Fibroblast of lung (primary cell): ENCODE measurements at regions not wholly inside any gene's neighbourhood (a gene's known extent, or its start where the extent isn't known, plus 50 kb on each side); places are given as distances from the start of the nearest gene placed in this dataset.

Source experiments
- DNase-seq, 2 donors: peaks; one replicate each; pipeline versions ENCODE4 v3.0.0 to v3.0.0-alpha.2; 2010; ENCODE audit warnings: low read depth in 2 of 2
- H2AFZ ChIP-seq: 2 replicates; pipeline ENCODE4 v1.5.1; 2012; ENCODE audit warnings: low read length, control low read depth, inconsistent platforms
- H3K27ac ChIP-seq: 2 replicates; pipeline ENCODE4 v1.5.1; 2011; ENCODE audit warnings: low read length, control low read depth; ENCODE audit not compliant: insufficient read depth
- H3K27me3 ChIP-seq: 2 replicates; pipeline ENCODE4 v1.5.1; 2011; ENCODE audit warnings: mild to moderate bottlenecking, low read length; ENCODE audit not compliant: control insufficient read depth, insufficient read depth
- H3K36me3 ChIP-seq: 2 replicates; pipeline ENCODE4 v1.5.1; 2011; ENCODE audit warnings: low read length; ENCODE audit not compliant: control insufficient read depth, insufficient read depth
- H3K4me1 ChIP-seq: 2 replicates; pipeline ENCODE4 v1.5.1; 2011; ENCODE audit warnings: low read length; ENCODE audit not compliant: control insufficient read depth, insufficient read depth; ENCODE audit errors: extremely low read depth
- H3K4me2 ChIP-seq: 2 replicates; pipeline ENCODE4 v1.5.1; 2011; ENCODE audit warnings: low read length, control low read depth; ENCODE audit not compliant: insufficient read depth; ENCODE audit errors: extremely low read depth
- H3K4me3 ChIP-seq, 4 experiments: fragments of 200-600 bp in 1 of 4; sonication (generic) in 1 of 4; replicated peaks in 1 of 4; 2 replicates each; pipeline ENCODE4 v1.5.1; 2011 to 2016; ENCODE audit warnings: low read length in 4 of 4, low read depth in 3 of 4, mild to moderate bottlenecking in 3 of 4, control low read depth in 2 of 4, inconsistent platforms in 1 of 4, mixed read lengths in 1 of 4; ENCODE audit not compliant: insufficient read depth in 1 of 4; ENCODE audit errors: control extremely low read depth in 1 of 4
- H3K79me2 ChIP-seq: 2 replicates; pipeline ENCODE4 v1.5.1; 2012; ENCODE audit warnings: mild to moderate bottlenecking, low read length, inconsistent platforms; ENCODE audit not compliant: control insufficient read depth, insufficient read depth
- H3K9ac ChIP-seq: 2 replicates; pipeline ENCODE4 v1.5.1; 2011; ENCODE audit warnings: mild to moderate bottlenecking, low read length, control low read depth; ENCODE audit not compliant: insufficient read depth
- H3K9me3 ChIP-seq: 2 replicates; pipeline ENCODE4 v1.5.1; 2012; ENCODE audit warnings: low read depth, low read length; ENCODE audit not compliant: control insufficient read depth, insufficient read depth
- H4K20me1 ChIP-seq: 2 replicates; pipeline ENCODE4 v1.5.1; 2011; ENCODE audit warnings: low read length; ENCODE audit not compliant: control insufficient read depth, insufficient read depth; ENCODE audit errors: extremely low read depth
- CTCF ChIP-seq, 2 donors: IDR thresholded peaks in 1 of 2; conservative IDR thresholded peaks in 1 of 2; 1 replicate in 1 of 2; 2 replicates in 1 of 2; pipeline ENCODE4 v1.5.1; 2011 to 2012; ENCODE audit warnings: low read length in 2 of 2, control low read depth in 1 of 2, inconsistent platforms in 1 of 2, low read depth in 1 of 2, mild to moderate bottlenecking in 1 of 2
- EZH2 ChIP-seq: IDR thresholded peaks from 2 replicates; pipeline ENCODE4 v1.5.1; 2012; ENCODE audit warnings: low read length, control low read depth, mild to moderate bottlenecking; ENCODE audit errors: missing control alignments

- no peak for DNase-seq
- no peaks in the 10 kb centered on the region for H4K20me1 ChIP-seq
- H3K9ac ChIP-seq = no peak overlapping the region
- H3K79me2 ChIP-seq = no peaks in the 10 kb centered on the region
- no peaks in the 10 kb centered on the region for H3K27me3 ChIP-seq
- no peak overlapping the region for H2AFZ ChIP-seq
- TF ChIP-seq EZH2 = no peak
- no peak for TF ChIP-seq CTCF (conservative IDR thresholded peaks at IDR 0.05 in 1 of 2, IDR thresholded peaks at IDR 0.05 in 1 of 2; ENCODE audit: low read depth in 1 of 2, low read length in 2 of 2)
- no peaks in the 10 kb centered on the region for H3K36me3 ChIP-seq
- no peak overlapping the region for H3K27ac ChIP-seq
- H3K4me1 ChIP-seq = no peaks in the 10 kb centered on the region
- no peak overlapping the region for H3K4me3 ChIP-seq
- no peak overlapping the region for H3K4me2 ChIP-seq
- H3K9me3 ChIP-seq = no peaks in the 10 kb centered on the region
Observed at GRCh38 chr2:58414506-58414905, 173.4 kb upstream of the FANCL start.

GRCh38 chr2:58410549-58410948 is 169.4 kb upstream of the FANCL start:
- no peak for DNase-seq
- no peak for TF ChIP-seq CTCF (conservative IDR thresholded peaks at IDR 0.05 in 1 of 2, IDR thresholded peaks at IDR 0.05 in 1 of 2; ENCODE audit: low read depth in 1 of 2, low read length in 2 of 2)
- H3K9ac ChIP-seq = no peak overlapping the region
- no peaks in the 10 kb centered on the region for H4K20me1 ChIP-seq
- H3K4me3 ChIP-seq = no peak overlapping the region
- H2AFZ ChIP-seq = no peak overlapping the region
- H3K27ac ChIP-seq = no peak overlapping the region
- no peaks in the 10 kb centered on the region for H3K79me2 ChIP-seq
- no peak overlapping the region for H3K4me2 ChIP-seq
- no peaks in the 10 kb centered on the region for H3K9me3 ChIP-seq
- no peaks in the 10 kb centered on the region for H3K4me1 ChIP-seq
- no peaks in the 10 kb centered on the region for H3K36me3 ChIP-seq
- no peaks in the 10 kb centered on the region for H3K27me3 ChIP-seq

- H4K20me1 ChIP-seq = no peaks in the 10 kb centered on the region
- no peak overlapping the region for H3K9ac ChIP-seq
- no peaks in the 10 kb centered on the region for H3K4me1 ChIP-seq
- H3K36me3 ChIP-seq = no peaks in the 10 kb centered on the region
- no peak overlapping the region for H2AFZ ChIP-seq
- H3K27ac ChIP-seq = no peak overlapping the region
- H3K9me3 ChIP-seq = no peaks in the 10 kb centered on the region
- no peak for DNase-seq
- H3K4me3 ChIP-seq = no peak overlapping the region
- no peak for TF ChIP-seq EZH2
- TF ChIP-seq CTCF (conservative IDR thresholded peaks at IDR 0.05 in 1 of 2, IDR thresholded peaks at IDR 0.05 in 1 of 2; ENCODE audit: low read depth in 1 of 2, low read length in 2 of 2) = no peak
- H3K4me2 ChIP-seq = no peak overlapping the region
- H3K79me2 ChIP-seq = no peaks in the 10 kb centered on the region
- H3K27me3 ChIP-seq = no peaks in the 10 kb centered on the region
Observed at GRCh38 chr2:58407487-58407886, 166.4 kb upstream of the FANCL start.
